CD8-positive, alpha-beta memory T cell (primary cell): ENCODE measurements at regions not wholly inside any gene's neighbourhood (a gene's known extent, or its start where the extent isn't known, plus 50 kb on each side); places are given as distances from the start of the nearest gene placed in this dataset.
A peak's percentile ranks its signal among the peaks of the same experiment; 100 is the strongest.

Experiments used
- CTCF ChIA-PET: fragments of 350-600 bp; sonication (Branson Sonifier 250); formaldehyde crosslinking; loops from one replicate; lab custom pipeline; 2021; ENCODE audit warnings: antibody characterized with exemption; lab: Charles Lee
- POLR2A ChIA-PET: fragments of 350-600 bp; sonication (Branson Sonifier 250); formaldehyde crosslinking; loops from one replicate; lab custom pipeline; 2021; ENCODE audit warnings: antibody characterized with exemption; lab: Charles Lee
- DNase-seq, 5 donors: peaks; one replicate each; pipeline versions ENCODE4 v3.0.0 to v3.0.0-alpha.2; 2020 to 2022; ENCODE audit warnings: mixed read lengths in 1 of 5
- H3K27ac ChIP-seq: one replicate; pipeline ENCODE4 v1.7.0; 2013; ENCODE audit warnings: low read depth, mild to moderate bottlenecking, low read length, moderate library complexity
- H3K27me3 ChIP-seq: 2 replicates; pipeline ENCODE4 v1.7.0; 2013; ENCODE audit warnings: low read length, mild to moderate bottlenecking; ENCODE audit not compliant: insufficient read depth, poor library complexity, severe bottlenecking
- H3K36me3 ChIP-seq: 2 replicates; pipeline ENCODE4 v1.7.0; 2013; ENCODE audit warnings: mild to moderate bottlenecking, low read length, moderate library complexity; ENCODE audit not compliant: insufficient read depth
- H3K4me1 ChIP-seq: 2 replicates; pipeline ENCODE4 v1.7.0; 2013; ENCODE audit warnings: mild to moderate bottlenecking, low read length, moderate library complexity; ENCODE audit not compliant: insufficient read depth
- H3K4me3 ChIP-seq: 2 replicates; pipeline ENCODE4 v1.7.0; 2013; ENCODE audit warnings: mild to moderate bottlenecking, low read length
- H3K9me3 ChIP-seq: 2 replicates; pipeline ENCODE4 v1.7.0; 2013; ENCODE audit warnings: mild to moderate bottlenecking, low read length
- H3K27ac Mint-ChIP-seq, 8 donors: one replicate each; pipeline ENCODE4 v1.8.0; 2020 to 2021; ENCODE audit warnings: mixed read lengths in 8 of 8, mild to moderate bottlenecking in 6 of 8, inconsistent platforms in 3 of 8, moderate library complexity in 3 of 8
- H3K27me3 Mint-ChIP-seq, 2 donors: one replicate each; pipeline ENCODE4 v1.8.0; 2020 to 2021; ENCODE audit warnings: mixed read lengths in 2 of 2, mild to moderate bottlenecking in 1 of 2, moderate library complexity in 1 of 2
- H3K36me3 Mint-ChIP-seq, 3 donors: one replicate each; pipeline ENCODE4 v1.8.0; 2020 to 2021; ENCODE audit warnings: mixed read lengths in 3 of 3, inconsistent platforms in 1 of 3, mild to moderate bottlenecking in 1 of 3
- H3K4me1 Mint-ChIP-seq, 3 donors: one replicate each; pipeline ENCODE4 v1.8.0; 2020 to 2021; ENCODE audit warnings: mixed read lengths in 3 of 3, inconsistent platforms in 1 of 3, mild to moderate bottlenecking in 1 of 3
- H3K4me3 Mint-ChIP-seq, 7 donors: one replicate each; pipeline ENCODE4 v1.8.0; 2020 to 2021; ENCODE audit warnings: mixed read lengths in 7 of 7, mild to moderate bottlenecking in 6 of 7, moderate library complexity in 4 of 7, inconsistent platforms in 2 of 7
- H3K9me3 Mint-ChIP-seq, 5 donors: one replicate each; pipeline ENCODE4 v1.8.0; 2020 to 2022; ENCODE audit warnings: mixed read lengths in 5 of 5, mild to moderate bottlenecking in 3 of 5, moderate library complexity in 2 of 5, inconsistent platforms in 1 of 5

GRCh38 chr3:106413683-106414082 lies 544.9 kb upstream of the CBLB start:
- no peaks in the 10 kb centered on the region for H3K27me3 Mint-ChIP-seq
- Histone ChIP-seq H3K4me3 (no peak overlapping the region), H3K27ac (no peak overlapping the region), H3K36me3 (no peaks in the 10 kb centered on the region), H3K27me3 (no peaks in the 10 kb centered on the region), H3K9me3 (no peaks in the 10 kb centered on the region), H3K4me1 (no peaks in the 10 kb centered on the region)
- POLR2A ChIA-PET, result no interaction called here
- no peaks in the 10 kb centered on the region for H3K4me1 Mint-ChIP-seq
- CTCF ChIA-PET, result no interaction called here
- DNase-seq, result no peak
- peaks cover 0 to 6% (median 2%) of the 10 kb centered on the region in 3 donors for H3K36me3 Mint-ChIP-seq
- no peak overlapping the region for H3K4me3 Mint-ChIP-seq
- H3K27ac Mint-ChIP-seq, result no peak overlapping the region
- H3K9me3 Mint-ChIP-seq, result peaks cover 0 to 4% (median 0%) of the 10 kb centered on the region in 5 donors

DNA sequence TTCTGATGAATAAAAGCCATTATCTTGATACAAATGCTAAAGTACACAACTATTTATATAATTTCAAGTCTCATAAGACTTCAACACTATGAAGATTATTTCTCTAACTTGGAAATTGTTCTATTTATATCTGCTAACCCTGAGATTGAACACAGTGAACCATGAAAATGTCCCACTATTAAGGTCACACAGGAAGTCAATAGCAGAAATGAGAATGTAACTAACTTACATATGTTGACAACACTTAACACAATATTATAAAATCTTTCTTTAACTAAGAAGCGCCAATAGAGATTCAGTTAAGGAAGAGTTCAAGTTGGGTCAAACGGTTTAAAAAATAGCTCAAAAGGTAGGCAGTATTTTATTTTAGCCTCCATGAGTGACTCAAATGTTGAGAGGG lies 551.8 kb upstream of the CBLB start:
- Histone ChIP-seq H3K36me3 (no peaks in the 10 kb centered on the region), H3K27me3 (no peaks in the 10 kb centered on the region), H3K4me1 (no peaks in the 10 kb centered on the region), H3K27ac (no peak overlapping the region), H3K9me3 (no peaks in the 10 kb centered on the region), H3K4me3 (no peak overlapping the region)
- H3K9me3 Mint-ChIP-seq, result peaks cover 0 to 2% (median 0%) of the 10 kb centered on the region in 5 donors
- H3K4me1 Mint-ChIP-seq, result peaks cover 12 to 24% (median 23%) of the 10 kb centered on the region in 3 donors
- no peak for DNase-seq
- ChIA-PET CTCF (no interaction called here), POLR2A (no interaction called here)
- no peak overlapping the region for H3K27ac Mint-ChIP-seq
- peaks cover 0 to 10% (median 0%) of the 10 kb centered on the region in 3 donors for H3K36me3 Mint-ChIP-seq
- H3K4me3 Mint-ChIP-seq, result no peak overlapping the region
- peaks cover 7 to 8% of the 10 kb centered on the region in 2 donors for H3K27me3 Mint-ChIP-seq

DNA sequence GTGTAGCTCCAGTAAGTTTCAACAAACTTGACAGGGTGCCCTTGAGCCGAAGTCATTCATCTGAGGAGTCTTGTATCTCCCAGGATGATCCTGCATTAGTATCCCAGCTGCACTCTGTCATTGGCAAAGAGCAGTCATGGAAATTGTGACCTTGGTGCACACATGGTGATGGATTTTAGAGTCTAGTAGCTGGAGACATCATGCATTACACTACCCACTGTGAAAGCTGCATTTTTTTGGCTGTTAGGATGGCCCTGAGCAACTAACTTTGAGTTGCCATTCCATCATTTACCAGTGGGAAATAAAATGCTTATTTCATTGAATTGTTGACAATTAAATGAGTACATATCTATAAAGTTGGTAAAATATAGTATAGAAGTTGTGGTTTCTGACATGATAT lies 552.6 kb upstream of the CBLB start:
- Mint-ChIP-seq H3K9me3 (peaks cover 0 to 2% (median 0%) of the 10 kb centered on the region in 5 donors), H3K36me3 (peaks cover 0 to 10% (median 0%) of the 10 kb centered on the region in 3 donors), H3K27me3 (peaks cover 7 to 8% of the 10 kb centered on the region in 2 donors), H3K4me1 (peaks cover 12 to 30% (median 30%) of the 10 kb centered on the region in 3 donors), H3K27ac (no peak overlapping the region), H3K4me3 (no peak overlapping the region)
- Histone ChIP-seq H3K9me3 (no peaks in the 10 kb centered on the region), H3K4me3 (no peak overlapping the region), H3K36me3 (no peaks in the 10 kb centered on the region), H3K4me1 (no peaks in the 10 kb centered on the region), H3K27me3 (no peaks in the 10 kb centered on the region), H3K27ac (no peak overlapping the region)
- no peak for DNase-seq
- POLR2A ChIA-PET, result no interaction called here
- CTCF ChIA-PET, result no interaction called here

DNA sequence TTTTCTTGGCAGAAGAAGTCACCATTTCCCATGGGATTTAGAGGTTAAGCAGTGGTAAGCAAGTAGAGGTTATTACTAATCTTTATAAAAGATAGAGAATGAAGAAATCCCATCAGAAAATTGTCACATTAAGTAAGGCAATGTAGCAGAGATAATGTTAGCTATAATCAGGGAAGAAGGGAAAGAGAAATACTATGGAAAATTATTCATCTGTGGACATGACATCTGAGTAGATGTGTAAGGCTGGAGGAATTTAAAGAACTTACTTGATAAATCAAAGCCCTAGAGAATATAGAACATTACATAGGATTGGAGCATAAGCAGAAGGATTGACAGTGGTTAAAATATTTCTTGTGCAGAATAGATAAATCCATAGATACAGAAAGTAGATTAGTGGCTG lies 553.1 kb upstream of the CBLB start:
- Histone ChIP-seq H3K4me1 (no peaks in the 10 kb centered on the region), H3K9me3 (no peaks in the 10 kb centered on the region), H3K27me3 (no peaks in the 10 kb centered on the region), H3K4me3 (no peak overlapping the region), H3K27ac (no peak overlapping the region), H3K36me3 (no peaks in the 10 kb centered on the region)
- POLR2A ChIA-PET, result no interaction called here
- peaks cover 7 to 8% of the 10 kb centered on the region in 2 donors for H3K27me3 Mint-ChIP-seq
- H3K4me3 Mint-ChIP-seq, result no peak overlapping the region
- H3K36me3 Mint-ChIP-seq, result peaks cover 0 to 10% (median 0%) of the 10 kb centered on the region in 3 donors
- DNase-seq, result no peak
- CTCF ChIA-PET, result no interaction called here
- peaks cover 12 to 30% (median 30%) of the 10 kb centered on the region in 3 donors for H3K4me1 Mint-ChIP-seq
- H3K27ac Mint-ChIP-seq, result no peak overlapping the region
- peaks cover 0 to 2% (median 0%) of the 10 kb centered on the region in 5 donors for H3K9me3 Mint-ChIP-seq

GRCh38 chr3:106423321-106424225 lies 554.8 kb upstream of the CBLB start:
- H3K27ac Mint-ChIP-seq, result no peak overlapping the region
- Histone ChIP-seq H3K27me3 (no peaks in the 10 kb centered on the region), H3K36me3 (no peaks in the 10 kb centered on the region), H3K27ac (no peak overlapping the region), H3K9me3 (no peaks in the 10 kb centered on the region), H3K4me3 (no peak overlapping the region), H3K4me1 (no peaks in the 10 kb centered on the region)
- peaks cover 0 to 10% (median 0%) of the 10 kb centered on the region in 3 donors for H3K36me3 Mint-ChIP-seq
- peaks cover 12 to 30% (median 30%) of the 10 kb centered on the region in 3 donors for H3K4me1 Mint-ChIP-seq
- H3K4me3 Mint-ChIP-seq, result peak overlapping the region in 4 of 7 donors; percentile 11 to 44 (median 28)
- H3K9me3 Mint-ChIP-seq, result peaks cover 0 to 2% (median 0%) of the 10 kb centered on the region in 5 donors
- CTCF ChIA-PET, result interaction anchor here (1.2 kb wide), 1 partner anchor 11 kb away, joined by 3 read pairs; no protein-coding TSS in a partner anchor
- DNase-seq, result no peak
- POLR2A ChIA-PET, result no interaction called here
- H3K27me3 Mint-ChIP-seq, result peaks cover 7 to 8% of the 10 kb centered on the region in 2 donors

DNA sequence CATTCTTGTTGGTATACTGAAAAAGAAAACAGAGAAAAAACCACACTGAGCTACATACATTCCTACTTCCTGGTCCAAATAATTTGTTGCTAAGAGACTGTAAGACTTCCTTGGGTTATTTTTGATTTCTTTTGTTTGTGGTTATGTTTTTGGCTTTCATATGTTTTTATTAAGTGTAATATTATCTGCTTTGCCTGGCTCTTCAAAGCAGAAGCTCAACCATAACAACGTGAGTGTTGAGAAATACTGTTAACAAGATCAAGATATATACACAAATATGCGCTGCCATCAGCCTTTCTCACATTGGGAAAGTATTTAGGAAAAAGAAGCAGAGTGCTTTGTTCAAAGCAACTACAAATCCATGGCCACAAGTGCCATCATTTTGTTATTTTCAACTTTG lies 556.2 kb upstream of the CBLB start:
- no peak overlapping the region for H3K27ac Mint-ChIP-seq
- H3K27me3 Mint-ChIP-seq, result peaks cover 7 to 8% of the 10 kb centered on the region in 2 donors
- H3K4me1 ChIP-seq, result no peaks in the 10 kb centered on the region
- H3K36me3 ChIP-seq, result no peaks in the 10 kb centered on the region
- peaks cover 0 to 2% (median 0%) of the 10 kb centered on the region in 5 donors for H3K9me3 Mint-ChIP-seq
- no peaks in the 10 kb centered on the region for H3K9me3 ChIP-seq
- H3K4me1 Mint-ChIP-seq, result peaks cover 12 to 35% (median 30%) of the 10 kb centered on the region in 3 donors
- peaks cover 0 to 10% (median 0%) of the 10 kb centered on the region in 3 donors for H3K36me3 Mint-ChIP-seq
- no peak overlapping the region for H3K4me3 ChIP-seq
- CTCF ChIA-PET, result interaction anchor here (1.5 kb wide), 1 partner anchor 17 kb away, joined by 4 read pairs; no protein-coding TSS in a partner anchor
- no peak for DNase-seq
- H3K4me3 Mint-ChIP-seq, result peak overlapping the region in 1 of 7 donors; percentile 9
- no peaks in the 10 kb centered on the region for H3K27me3 ChIP-seq
- POLR2A ChIA-PET, result no interaction called here
- H3K27ac ChIP-seq, result no peak overlapping the region

- Histone ChIP-seq H3K36me3 (no peaks in the 10 kb centered on the region), H3K4me1 (no peaks in the 10 kb centered on the region), H3K9me3 (no peaks in the 10 kb centered on the region), H3K4me3 (no peak overlapping the region), H3K27me3 (no peaks in the 10 kb centered on the region), H3K27ac (no peak overlapping the region)
- peaks cover 12 to 35% (median 30%) of the 10 kb centered on the region in 3 donors for H3K4me1 Mint-ChIP-seq
- peaks cover 0 to 2% (median 0%) of the 10 kb centered on the region in 5 donors for H3K9me3 Mint-ChIP-seq
- POLR2A ChIA-PET, result no interaction called here
- peak overlapping the region in 1 of 8 donors; percentile 30 for H3K27ac Mint-ChIP-seq
- CTCF ChIA-PET, result interaction anchor here (1.5 kb wide), 1 partner anchor 16 kb away, joined by 4 read pairs; no protein-coding TSS in a partner anchor
- H3K4me3 Mint-ChIP-seq, result no peak overlapping the region
- H3K36me3 Mint-ChIP-seq, result peaks cover 0 to 10% (median 0%) of the 10 kb centered on the region in 3 donors
- DNase-seq, result no peak
- H3K27me3 Mint-ChIP-seq, result peaks cover 7 to 8% of the 10 kb centered on the region in 2 donors
Measured at GRCh38 chr3:106425916-106426315, 557.1 kb upstream of the CBLB start.

DNA sequence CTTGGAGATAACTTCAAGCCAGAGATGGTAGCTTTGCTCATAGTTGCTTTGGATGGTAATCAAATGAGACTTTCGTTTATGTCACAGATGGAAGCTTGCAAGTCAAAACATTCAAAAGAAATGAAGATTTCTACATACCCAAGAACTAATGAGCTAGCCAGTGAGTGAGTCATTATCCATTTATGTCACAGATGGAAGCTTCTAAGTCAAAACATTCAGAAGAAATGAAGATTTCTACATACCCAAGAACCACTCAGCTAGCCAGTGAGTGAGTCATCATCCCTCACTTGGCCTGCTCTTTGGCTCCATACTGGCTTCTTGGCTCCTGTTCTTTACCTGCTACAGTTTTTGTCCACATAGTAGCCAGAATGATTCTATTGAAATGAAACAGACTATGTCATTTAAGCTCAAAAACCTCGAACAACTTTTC lies 559.8 kb upstream of the CBLB start:
- Histone ChIP-seq H3K4me1 (no peaks in the 10 kb centered on the region), H3K36me3 (no peaks in the 10 kb centered on the region), H3K9me3 (no peaks in the 10 kb centered on the region), H3K27ac (no peak overlapping the region), H3K4me3 (no peak overlapping the region), H3K27me3 (no peaks in the 10 kb centered on the region)
- no peaks in the 10 kb centered on the region for H3K36me3 Mint-ChIP-seq
- H3K27me3 Mint-ChIP-seq, result peaks cover 0 to 3% of the 10 kb centered on the region in 2 donors
- DNase-seq, result no peak
- no peak overlapping the region for H3K4me3 Mint-ChIP-seq
- peaks cover 12 to 32% (median 28%) of the 10 kb centered on the region in 3 donors for H3K4me1 Mint-ChIP-seq
- ChIA-PET CTCF (no interaction called here), POLR2A (no interaction called here)
- H3K27ac Mint-ChIP-seq, result no peak overlapping the region
- H3K9me3 Mint-ChIP-seq, result no peaks in the 10 kb centered on the region
